ENCODE measurements at regions not wholly inside any gene's neighbourhood (a gene's known extent, or its start where the extent isn't known, plus 50 kb on each side); places are given as distances from the start of the nearest gene placed in this dataset.

DNA sequence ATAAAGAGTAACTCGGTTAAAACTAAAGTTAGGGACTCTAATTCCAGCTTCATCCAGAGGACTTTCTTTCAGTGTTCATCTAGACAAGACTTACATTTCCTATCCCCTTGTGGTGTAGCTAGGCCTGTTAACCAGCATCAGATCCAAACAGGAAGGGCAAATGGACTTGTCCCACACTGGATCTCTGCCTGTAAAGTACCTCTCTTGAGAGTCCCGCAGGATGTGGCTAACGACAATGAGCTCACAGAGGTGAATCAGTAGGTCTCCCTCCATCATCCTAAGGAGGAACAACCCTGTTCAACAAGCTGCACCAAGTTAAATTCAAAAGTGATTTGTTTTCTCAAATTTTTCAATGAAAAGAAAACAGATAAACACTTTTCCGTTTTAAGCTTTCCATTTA is 412.3 kb upstream of the RGPD4 start:
- Mint-ChIP-seq H3K27me3 (ENCODE audit: insufficient read depth, low read depth, poor library complexity) (peaks cover 2% of the 10 kb centered on the region), H3K36me3 (ENCODE audit: low read depth) (no peaks in the 10 kb centered on the region), H3K27ac (no peak overlapping the region), H3K9me3 (no peaks in the 10 kb centered on the region), H3K4me3 (no peak overlapping the region), H3K4me1 (no peaks in the 10 kb centered on the region)
- H2AFZ ChIP-seq: peak overlapping the region; percentile 53; the same call in 1 of the 2 replicates
- H3F3A ChIP-seq (replicated peaks; ENCODE audit: low read depth): no peaks in the 10 kb centered on the region
- ATAC-seq: no peak
- no peaks in the 10 kb centered on the region for H3K4me1 ChIP-seq (ENCODE audit: insufficient read depth)
- no peaks in the 10 kb centered on the region for H4K20me1 ChIP-seq (replicated peaks; ENCODE audit: insufficient read depth)
- no peaks in the 10 kb centered on the region for H3K36me3 ChIP-seq (ENCODE audit: insufficient read depth)
- H3K79me2 ChIP-seq (replicated peaks; ENCODE audit: insufficient read depth): no peaks in the 10 kb centered on the region
- DNase-seq (ENCODE audit: low spot score): no peak
- H3K27ac ChIP-seq (ENCODE audit: low read depth): no peak overlapping the region
- no peaks in the 10 kb centered on the region for H3K27me3 ChIP-seq (ENCODE audit: insufficient read depth)
- no peak for TF ChIP-seq ETS1 (IDR thresholded peaks at IDR 0.05)
- no peak for TF ChIP-seq CREB1 (CRISPR knock-in tag; IDR thresholded peaks at IDR 0.05; ENCODE audit: low read depth)
- H3K4me2 ChIP-seq: no peak overlapping the region
- H3K9me2 ChIP-seq (ENCODE audit: insufficient read depth): 0 out of 2 replicates have a peak, but pooled peaks cover 4% of the 10 kb centered on the region
- no peak overlapping the region for H3K4me3 ChIP-seq

- Histone ChIP-seq H3F3A (replicated peaks; ENCODE audit: low read depth) (no peaks in the 10 kb centered on the region), H3K4me2 (no peak overlapping the region), H3K79me2 (replicated peaks; ENCODE audit: insufficient read depth) (no peaks in the 10 kb centered on the region), H3K27me3 (ENCODE audit: insufficient read depth) (no peaks in the 10 kb centered on the region), H2AFZ (no peak overlapping the region), H3K9me2 (ENCODE audit: insufficient read depth) (0 out of 2 replicates have a peak, but pooled peaks cover 4% of the 10 kb centered on the region), H3K27ac (ENCODE audit: low read depth) (no peak overlapping the region), H3K36me3 (ENCODE audit: insufficient read depth) (no peaks in the 10 kb centered on the region), H3K4me3 (no peak overlapping the region), H3K4me1 (ENCODE audit: insufficient read depth) (no peaks in the 10 kb centered on the region), H4K20me1 (replicated peaks; ENCODE audit: insufficient read depth) (no peaks in the 10 kb centered on the region)
- ATAC-seq (no peak), DNase-seq (ENCODE audit: low spot score) (no peak)
- H3K27me3 Mint-ChIP-seq (ENCODE audit: insufficient read depth, low read depth, poor library complexity): peaks cover 2% of the 10 kb centered on the region
- H3K4me3 Mint-ChIP-seq: no peak overlapping the region
- H3K27ac Mint-ChIP-seq: no peak overlapping the region
- no peaks in the 10 kb centered on the region for H3K4me1 Mint-ChIP-seq
- no peaks in the 10 kb centered on the region for H3K9me3 Mint-ChIP-seq
- no peaks in the 10 kb centered on the region for H3K36me3 Mint-ChIP-seq (ENCODE audit: low read depth)
- TF ChIP-seq NANOG (IDR thresholded peaks at IDR 0.05; ENCODE audit: borderline replicate concordance) (no peak), ZNF114 (CRISPR knock-in tag; IDR thresholded peaks at IDR 0.05) (no peak), POLR2AphosphoS5 (IDR thresholded peaks at IDR 0.05; ENCODE audit: low read depth) (no peak), ETS1 (IDR thresholded peaks at IDR 0.05) (no peak), EZH2phosphoT487 (IDR thresholded peaks at IDR 0.05; ENCODE audit: unreplicated experiment) (no peak), STAT1 (IDR thresholded peaks at IDR 0.05; ENCODE audit: unreplicated experiment) (no peak), EZH2 (IDR thresholded peaks at IDR 0.05; ENCODE audit: low read depth, unreplicated experiment) (no peak), JUNB (IDR thresholded peaks at IDR 0.05; ENCODE audit: unreplicated experiment) (no peak), ZNF462 (CRISPR knock-in tag; IDR thresholded peaks at IDR 0.05) (no peak), CREB1 (CRISPR knock-in tag; IDR thresholded peaks at IDR 0.05; ENCODE audit: low read depth) (no peak), ZNF331 (CRISPR knock-in tag; IDR thresholded peaks at IDR 0.05; ENCODE audit: low read depth) (no peak)
- TF ChIP-seq, protein P1, sequence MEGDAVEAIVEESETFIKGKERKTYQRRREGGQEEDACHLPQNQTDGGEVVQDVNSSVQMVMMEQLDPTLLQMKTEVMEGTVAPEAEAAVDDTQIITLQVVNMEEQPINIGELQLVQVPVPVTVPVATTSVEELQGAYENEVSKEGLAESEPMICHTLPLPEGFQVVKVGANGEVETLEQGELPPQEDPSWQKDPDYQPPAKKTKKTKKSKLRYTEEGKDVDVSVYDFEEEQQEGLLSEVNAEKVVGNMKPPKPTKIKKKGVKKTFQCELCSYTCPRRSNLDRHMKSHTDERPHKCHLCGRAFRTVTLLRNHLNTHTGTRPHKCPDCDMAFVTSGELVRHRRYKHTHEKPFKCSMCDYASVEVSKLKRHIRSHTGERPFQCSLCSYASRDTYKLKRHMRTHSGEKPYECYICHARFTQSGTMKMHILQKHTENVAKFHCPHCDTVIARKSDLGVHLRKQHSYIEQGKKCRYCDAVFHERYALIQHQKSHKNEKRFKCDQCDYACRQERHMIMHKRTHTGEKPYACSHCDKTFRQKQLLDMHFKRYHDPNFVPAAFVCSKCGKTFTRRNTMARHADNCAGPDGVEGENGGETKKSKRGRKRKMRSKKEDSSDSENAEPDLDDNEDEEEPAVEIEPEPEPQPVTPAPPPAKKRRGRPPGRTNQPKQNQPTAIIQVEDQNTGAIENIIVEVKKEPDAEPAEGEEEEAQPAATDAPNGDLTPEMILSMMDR (conservative IDR thresholded peaks at IDR 0.05; ENCODE audit: low read depth in 2 of 2): no peak
These were observed 408.0 kb upstream of the RGPD4 start for GRCh38 chr2:107418708-107419107.
